ENCODE measurements at regions not wholly inside any gene's neighbourhood (a gene's known extent, or its start where the extent isn't known, plus 50 kb on each side); places are given as distances from the start of the nearest gene placed in this dataset.

DNA sequence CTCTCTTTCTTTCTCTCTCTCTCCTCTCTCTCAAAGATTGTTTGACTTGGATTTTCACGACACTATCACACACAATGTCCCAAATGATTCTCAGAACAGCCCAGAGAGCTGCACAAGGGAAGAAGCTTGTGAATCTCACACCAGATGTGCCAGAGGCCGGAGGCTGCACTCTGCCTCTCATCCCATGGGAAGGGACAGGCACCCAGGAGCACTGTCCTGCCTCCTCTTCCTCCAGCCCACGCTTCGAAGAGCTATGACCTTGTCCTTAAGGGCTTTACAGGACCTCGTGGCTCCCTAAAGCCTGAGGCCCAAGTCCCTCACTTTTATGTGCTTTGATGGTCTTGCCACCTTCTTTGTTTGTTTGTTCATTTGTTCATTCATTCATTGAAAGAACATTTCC lies 267.6 kb downstream of the FAM43A start:
- DNase-seq (ENCODE audit: extremely low read depth, insufficient read length) = no peak
- no peak overlapping the region for H3K4me3 ChIP-seq (replicated peaks; ENCODE audit: low read depth, low read length)
- H3K36me3 ChIP-seq (ENCODE audit: control insufficient read depth, insufficient read depth, low read length) = no peaks in the 10 kb centered on the region
- TF ChIP-seq, protein P1, sequence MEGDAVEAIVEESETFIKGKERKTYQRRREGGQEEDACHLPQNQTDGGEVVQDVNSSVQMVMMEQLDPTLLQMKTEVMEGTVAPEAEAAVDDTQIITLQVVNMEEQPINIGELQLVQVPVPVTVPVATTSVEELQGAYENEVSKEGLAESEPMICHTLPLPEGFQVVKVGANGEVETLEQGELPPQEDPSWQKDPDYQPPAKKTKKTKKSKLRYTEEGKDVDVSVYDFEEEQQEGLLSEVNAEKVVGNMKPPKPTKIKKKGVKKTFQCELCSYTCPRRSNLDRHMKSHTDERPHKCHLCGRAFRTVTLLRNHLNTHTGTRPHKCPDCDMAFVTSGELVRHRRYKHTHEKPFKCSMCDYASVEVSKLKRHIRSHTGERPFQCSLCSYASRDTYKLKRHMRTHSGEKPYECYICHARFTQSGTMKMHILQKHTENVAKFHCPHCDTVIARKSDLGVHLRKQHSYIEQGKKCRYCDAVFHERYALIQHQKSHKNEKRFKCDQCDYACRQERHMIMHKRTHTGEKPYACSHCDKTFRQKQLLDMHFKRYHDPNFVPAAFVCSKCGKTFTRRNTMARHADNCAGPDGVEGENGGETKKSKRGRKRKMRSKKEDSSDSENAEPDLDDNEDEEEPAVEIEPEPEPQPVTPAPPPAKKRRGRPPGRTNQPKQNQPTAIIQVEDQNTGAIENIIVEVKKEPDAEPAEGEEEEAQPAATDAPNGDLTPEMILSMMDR (IDR thresholded peaks at IDR 0.05; ENCODE audit: insufficient read depth, low read length, poor library complexity, severe bottlenecking) = no peak
- H3K27me3 ChIP-seq (replicated peaks; ENCODE audit: control insufficient read depth, insufficient read depth, low read length) = peaks cover 1% of the 10 kb centered on the region; the same call in 1 of the 2 replicates

DNA sequence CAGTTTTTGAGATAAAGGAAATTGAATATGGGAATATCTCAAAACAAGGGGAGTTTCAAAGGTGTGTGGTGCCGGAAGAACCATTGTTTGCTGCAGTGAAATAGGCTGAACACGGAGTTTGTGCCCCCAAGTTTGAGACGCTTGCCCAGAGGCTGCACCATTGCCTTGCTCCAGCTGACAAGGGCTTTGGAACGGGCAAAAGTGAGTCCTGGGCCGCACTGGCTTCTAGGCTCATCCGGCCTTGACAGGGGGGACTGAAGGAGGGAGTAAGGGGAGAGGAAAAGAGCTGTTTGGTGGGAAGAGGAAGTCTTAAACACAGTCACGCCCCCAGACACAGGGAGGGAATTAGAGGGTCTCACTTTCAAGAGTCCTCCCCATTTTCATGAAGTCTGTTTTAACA lies 269.9 kb downstream of the FAM43A start:
- Histone ChIP-seq H3K27me3 (replicated peaks; ENCODE audit: control insufficient read depth, insufficient read depth, low read length) (peaks cover 1% of the 10 kb centered on the region; the same call in 1 of the 2 replicates), H3K4me3 (replicated peaks; ENCODE audit: low read depth, low read length) (no peak overlapping the region), H3K36me3 (ENCODE audit: control insufficient read depth, insufficient read depth, low read length) (no peaks in the 10 kb centered on the region)
- no peak for DNase-seq (ENCODE audit: extremely low read depth, insufficient read length)
- TF ChIP-seq, protein P1 (IDR thresholded peaks at IDR 0.05; ENCODE audit: insufficient read depth, low read length, poor library complexity, severe bottlenecking) = no peak

DNA sequence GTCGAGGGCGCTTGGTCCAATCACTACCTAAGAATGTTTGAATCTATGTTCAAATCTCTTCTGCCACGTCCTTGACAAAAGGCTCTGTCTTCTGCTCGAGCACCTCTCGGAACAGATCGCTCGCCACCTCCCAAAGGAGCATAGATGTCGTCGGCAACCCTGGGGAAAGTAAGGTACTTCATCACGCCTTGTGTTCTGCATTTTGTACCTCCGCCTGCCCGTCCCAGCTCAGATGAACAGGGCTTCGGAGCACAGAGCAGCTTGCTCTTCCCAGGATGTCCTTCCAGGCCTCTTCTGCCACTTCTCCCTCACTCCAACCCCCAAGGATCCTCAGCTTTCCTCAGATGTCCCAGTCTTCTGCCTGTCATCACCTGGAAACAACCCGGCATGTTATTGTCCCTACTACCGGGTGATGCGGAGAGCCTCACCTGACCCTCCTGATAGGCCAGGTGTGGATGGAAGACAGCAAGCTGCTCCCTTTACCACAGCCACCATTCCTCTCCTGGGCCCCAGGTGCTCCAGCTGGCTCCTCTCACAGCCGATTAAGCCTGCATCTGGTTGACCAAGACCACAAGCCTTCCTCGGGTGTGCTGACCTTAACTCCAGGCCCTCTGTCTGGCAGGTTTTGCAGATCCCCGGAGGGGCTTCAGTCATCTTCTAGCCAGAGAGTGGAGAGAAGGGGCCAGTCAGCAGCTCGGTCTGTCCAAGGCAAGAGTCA lies 270.5 kb downstream of the FAM43A start:
- H3K27me3 ChIP-seq (replicated peaks; ENCODE audit: control insufficient read depth, insufficient read depth, low read length) = peaks cover 1% of the 10 kb centered on the region; the same call in 1 of the 2 replicates
- no peaks in the 10 kb centered on the region for H3K36me3 ChIP-seq (ENCODE audit: control insufficient read depth, insufficient read depth, low read length)
- TF ChIP-seq, protein P1 (IDR thresholded peaks at IDR 0.05; ENCODE audit: insufficient read depth, low read length, poor library complexity, severe bottlenecking) = no peak
- no peak overlapping the region for H3K4me3 ChIP-seq (replicated peaks; ENCODE audit: low read depth, low read length)
- DNase-seq (ENCODE audit: extremely low read depth, insufficient read length) = no peak

DNA sequence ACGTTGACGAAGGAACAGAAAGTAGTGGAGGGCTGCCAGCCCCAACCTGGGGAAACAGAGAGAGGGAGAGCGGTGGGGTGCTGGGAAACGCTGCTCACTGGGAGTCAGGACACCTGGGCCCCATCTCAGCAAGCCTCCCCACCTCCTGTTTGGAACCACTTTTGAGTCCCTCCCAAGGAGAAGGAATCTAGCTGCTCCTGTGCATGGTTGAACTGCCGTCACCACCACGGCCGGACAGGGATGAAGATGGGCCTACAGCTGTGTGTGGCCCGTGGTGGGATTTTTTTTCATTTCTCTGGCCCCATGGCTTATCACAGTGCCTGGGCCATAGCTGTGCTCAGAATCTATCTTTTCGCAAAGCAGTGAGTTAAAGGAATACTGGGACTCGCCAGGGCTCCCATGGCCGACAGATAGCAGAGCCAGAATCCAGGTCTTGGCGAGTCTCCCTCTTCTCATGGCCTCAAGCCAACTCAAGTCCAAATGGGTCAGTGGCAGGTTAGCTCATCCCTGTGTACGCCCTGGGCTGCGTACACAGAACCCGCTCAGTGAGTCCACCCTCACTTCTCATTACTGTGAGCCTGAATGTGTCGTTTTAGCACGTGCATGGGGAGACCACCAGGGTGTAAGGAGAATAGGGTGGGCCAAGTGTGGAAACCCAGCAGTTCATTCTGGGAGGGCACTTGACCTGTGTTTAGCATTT lies 271.2 kb downstream of the FAM43A start:
- DNase-seq (ENCODE audit: extremely low read depth, insufficient read length) = no peak
- Histone ChIP-seq H3K4me3 (replicated peaks; ENCODE audit: low read depth, low read length) (no peak overlapping the region), H3K27me3 (replicated peaks; ENCODE audit: control insufficient read depth, insufficient read depth, low read length) (peaks cover 1% of the 10 kb centered on the region; the same call in 1 of the 2 replicates), H3K36me3 (ENCODE audit: control insufficient read depth, insufficient read depth, low read length) (no peaks in the 10 kb centered on the region)
- TF ChIP-seq, protein P1 (IDR thresholded peaks at IDR 0.05; ENCODE audit: insufficient read depth, low read length, poor library complexity, severe bottlenecking) = no peak

DNA sequence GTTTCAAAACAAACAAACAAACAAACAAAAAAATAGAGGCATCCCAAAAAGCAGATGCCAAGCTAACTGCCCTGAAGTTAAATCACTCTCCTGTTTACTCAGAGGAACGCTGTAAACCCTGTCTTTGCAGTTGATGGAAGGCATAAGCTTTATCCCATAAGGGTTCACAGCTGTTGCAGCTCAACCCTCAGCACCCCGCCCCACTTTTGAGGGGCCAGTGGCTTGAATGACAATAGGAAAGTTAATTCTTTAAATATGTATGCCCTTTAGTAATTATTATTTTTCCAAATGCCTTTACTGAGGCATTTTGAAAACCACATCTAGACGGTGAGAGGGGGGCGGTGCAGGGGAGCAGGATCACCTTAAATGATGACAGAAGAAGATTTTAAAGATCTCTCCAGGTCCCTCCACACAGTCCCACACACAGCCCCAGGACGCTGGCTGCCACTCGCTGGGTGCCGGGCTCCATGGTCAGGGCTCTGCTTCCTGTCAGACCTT lies 272.1 kb downstream of the FAM43A start:
- no peak for DNase-seq (ENCODE audit: extremely low read depth, insufficient read length)
- H3K36me3 ChIP-seq (ENCODE audit: control insufficient read depth, insufficient read depth, low read length) = no peaks in the 10 kb centered on the region
- TF ChIP-seq, protein P1 (IDR thresholded peaks at IDR 0.05; ENCODE audit: insufficient read depth, low read length, poor library complexity, severe bottlenecking) = no peak
- no peak overlapping the region for H3K4me3 ChIP-seq (replicated peaks; ENCODE audit: low read depth, low read length)
- H3K27me3 ChIP-seq (replicated peaks; ENCODE audit: control insufficient read depth, insufficient read depth, low read length) = 0 out of 2 replicates have a peak, but pooled peaks cover 1% of the 10 kb centered on the region
